ENCODE measurements at regions not wholly inside any gene's neighbourhood (a gene's known extent, or its start where the extent isn't known, plus 50 kb on each side); places are given as distances from the start of the nearest gene placed in this dataset.
"Not testable (repeated sequence)": the region's sequence is repeated elsewhere in the genome, so short reads cannot be mapped to it uniquely, and the experiment has no call there.

DNA sequence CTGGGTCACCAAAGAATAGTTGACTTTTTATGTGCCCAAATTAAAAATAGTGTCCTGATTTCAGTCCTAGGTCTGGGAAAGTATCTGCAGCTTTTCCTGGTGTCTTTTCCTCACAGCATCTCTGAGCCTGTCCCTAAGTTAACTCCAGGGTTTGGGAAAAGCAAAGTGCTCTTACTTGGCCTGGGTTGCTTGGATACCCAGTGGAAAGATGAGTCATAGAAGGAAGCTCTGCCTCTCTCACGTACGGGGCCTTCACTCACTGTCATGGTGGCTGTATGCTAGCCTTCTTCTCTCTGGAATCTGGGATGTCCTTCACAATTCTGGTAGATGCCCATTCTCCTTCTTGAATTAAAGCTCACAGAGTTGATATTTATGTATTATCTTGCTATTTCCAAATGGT, 607.3 kb downstream of the ANKRD50 start:
- H3K4me3 ChIP-seq (ENCODE audit: low read length) = no peak overlapping the region
- TF ChIP-seq, protein P1, sequence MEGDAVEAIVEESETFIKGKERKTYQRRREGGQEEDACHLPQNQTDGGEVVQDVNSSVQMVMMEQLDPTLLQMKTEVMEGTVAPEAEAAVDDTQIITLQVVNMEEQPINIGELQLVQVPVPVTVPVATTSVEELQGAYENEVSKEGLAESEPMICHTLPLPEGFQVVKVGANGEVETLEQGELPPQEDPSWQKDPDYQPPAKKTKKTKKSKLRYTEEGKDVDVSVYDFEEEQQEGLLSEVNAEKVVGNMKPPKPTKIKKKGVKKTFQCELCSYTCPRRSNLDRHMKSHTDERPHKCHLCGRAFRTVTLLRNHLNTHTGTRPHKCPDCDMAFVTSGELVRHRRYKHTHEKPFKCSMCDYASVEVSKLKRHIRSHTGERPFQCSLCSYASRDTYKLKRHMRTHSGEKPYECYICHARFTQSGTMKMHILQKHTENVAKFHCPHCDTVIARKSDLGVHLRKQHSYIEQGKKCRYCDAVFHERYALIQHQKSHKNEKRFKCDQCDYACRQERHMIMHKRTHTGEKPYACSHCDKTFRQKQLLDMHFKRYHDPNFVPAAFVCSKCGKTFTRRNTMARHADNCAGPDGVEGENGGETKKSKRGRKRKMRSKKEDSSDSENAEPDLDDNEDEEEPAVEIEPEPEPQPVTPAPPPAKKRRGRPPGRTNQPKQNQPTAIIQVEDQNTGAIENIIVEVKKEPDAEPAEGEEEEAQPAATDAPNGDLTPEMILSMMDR (conservative IDR thresholded peaks at IDR 0.05; ENCODE audit: low read length) = no peak
- peak; percentile 41 for DNase-seq (ENCODE audit: low read depth)

DNA sequence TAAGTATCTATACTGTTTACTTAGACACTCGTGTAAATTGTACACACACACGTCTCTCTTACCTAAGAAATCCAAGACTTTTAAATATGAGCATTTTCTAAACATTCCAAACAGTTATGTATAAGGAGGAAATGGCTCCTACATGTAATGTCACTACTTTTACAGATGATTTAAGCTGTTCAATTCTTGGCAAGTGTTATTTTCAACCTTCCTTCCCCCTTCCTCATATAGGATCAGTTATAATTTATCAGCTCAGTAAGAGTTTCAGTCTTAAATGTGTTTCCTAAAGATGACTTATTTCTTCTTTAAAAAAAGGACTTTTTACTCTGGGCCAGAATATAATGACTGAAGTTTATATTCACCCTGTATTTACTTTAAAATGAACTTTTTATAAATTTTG, 601.1 kb downstream of the ANKRD50 start:
- no peak for DNase-seq (ENCODE audit: low read depth)
- no peak overlapping the region for H3K4me3 ChIP-seq (ENCODE audit: low read length)
- TF ChIP-seq, protein P1 (conservative IDR thresholded peaks at IDR 0.05; ENCODE audit: low read length) = no peak

DNA sequence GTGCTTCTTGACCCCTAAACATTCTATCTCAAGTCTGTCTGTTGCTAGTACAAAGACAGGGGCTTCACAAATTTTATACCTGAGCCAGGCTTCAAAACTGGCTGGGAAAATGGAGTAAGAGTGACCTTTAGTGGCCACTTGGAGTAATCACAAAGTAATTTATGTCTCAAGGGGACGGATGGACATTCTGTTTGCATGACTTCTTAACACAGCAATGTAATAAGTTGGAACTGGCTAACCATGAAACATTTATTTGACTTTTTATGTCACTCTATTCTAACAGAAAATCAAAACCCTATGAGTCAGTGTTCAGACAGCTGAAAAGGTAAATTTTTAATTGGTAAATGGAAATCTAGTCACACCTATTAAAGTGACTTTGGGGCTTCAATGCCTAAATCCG, 600.6 kb downstream of the ANKRD50 start:
- TF ChIP-seq, protein P1 (conservative IDR thresholded peaks at IDR 0.05; ENCODE audit: low read length) = peak; percentile 73
- peak; percentile 80 for DNase-seq (ENCODE audit: low read depth)
- no peak overlapping the region for H3K4me3 ChIP-seq (ENCODE audit: low read length)

DNA sequence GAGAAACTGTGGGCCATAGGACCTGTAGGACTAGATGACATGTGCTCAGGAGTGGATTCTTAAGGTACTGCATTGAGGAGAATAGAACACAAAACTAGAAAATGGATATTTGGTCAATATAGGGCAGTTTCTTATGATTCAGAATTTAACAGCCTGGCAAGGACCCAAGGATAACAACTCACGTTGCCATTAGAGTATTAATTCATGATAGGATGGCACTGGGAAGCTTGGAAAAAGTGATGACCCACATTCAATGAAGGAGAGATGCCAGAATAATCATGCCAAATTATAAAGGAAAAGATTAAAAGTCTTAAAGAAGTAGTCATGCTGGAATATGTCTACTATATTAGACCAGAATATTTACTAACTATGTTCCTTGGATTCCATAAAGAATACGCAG, 594.5 kb downstream of the ANKRD50 start:
- no peak for DNase-seq (ENCODE audit: low read depth)
- no peak overlapping the region for H3K4me3 ChIP-seq (ENCODE audit: low read length)
- TF ChIP-seq, protein P1 (conservative IDR thresholded peaks at IDR 0.05; ENCODE audit: low read length) = no peak

DNA sequence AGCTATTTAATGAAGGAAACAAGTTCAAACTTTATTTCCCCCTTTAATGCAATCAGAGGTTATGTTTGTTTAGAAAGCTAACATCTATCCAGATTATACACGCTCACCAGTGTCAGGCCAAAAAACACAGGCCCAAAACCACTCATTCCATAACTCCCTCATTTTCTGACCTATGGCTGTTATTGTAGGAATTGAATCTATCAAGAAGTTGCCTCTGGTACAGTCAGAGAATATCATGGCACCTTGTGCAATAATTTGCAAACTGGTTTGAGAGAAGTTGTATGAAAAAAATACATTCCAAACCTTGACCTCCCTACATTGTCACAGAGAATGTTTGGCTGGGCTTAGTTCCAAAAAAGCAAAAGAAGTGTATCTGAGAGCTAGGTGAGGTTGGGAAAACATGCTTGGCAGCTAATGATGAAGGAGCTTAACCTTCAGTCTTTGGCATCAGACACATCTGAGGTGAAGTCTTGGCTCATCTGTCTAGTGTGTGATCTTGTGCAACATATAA, 591.0 kb downstream of the ANKRD50 start:
- peak; percentile 25 for DNase-seq (ENCODE audit: low read depth)

DNA sequence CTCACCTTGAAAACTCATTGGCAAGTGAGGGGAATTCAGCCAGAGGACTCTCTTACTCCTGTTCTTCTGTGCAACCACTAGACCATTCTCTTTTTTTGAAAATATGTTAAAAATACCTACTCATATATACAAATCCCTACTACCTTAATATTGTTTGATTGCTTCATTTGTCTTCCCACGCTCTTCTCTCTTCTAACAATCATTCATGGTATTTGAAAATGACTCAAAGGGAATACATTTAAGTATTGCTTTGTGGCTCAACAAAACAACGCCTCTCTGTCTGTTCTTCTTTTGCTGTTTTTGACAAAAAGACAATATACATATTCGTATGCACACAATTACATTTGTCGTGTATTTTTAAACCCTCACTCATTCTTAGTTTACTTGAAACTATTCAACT, 589.4 kb downstream of the ANKRD50 start:
- TF ChIP-seq, protein P1 (conservative IDR thresholded peaks at IDR 0.05; ENCODE audit: low read length) = no peak
- no peak overlapping the region for H3K4me3 ChIP-seq (ENCODE audit: low read length)
- no peak for DNase-seq (ENCODE audit: low read depth)

More for the DNA sequence above, 591.0 kb downstream of the ANKRD50 start:
- TF ChIP-seq, protein P1 (conservative IDR thresholded peaks at IDR 0.05; ENCODE audit: low read length) = no peak
- no peak overlapping the region for H3K4me3 ChIP-seq (ENCODE audit: low read length)

DNA sequence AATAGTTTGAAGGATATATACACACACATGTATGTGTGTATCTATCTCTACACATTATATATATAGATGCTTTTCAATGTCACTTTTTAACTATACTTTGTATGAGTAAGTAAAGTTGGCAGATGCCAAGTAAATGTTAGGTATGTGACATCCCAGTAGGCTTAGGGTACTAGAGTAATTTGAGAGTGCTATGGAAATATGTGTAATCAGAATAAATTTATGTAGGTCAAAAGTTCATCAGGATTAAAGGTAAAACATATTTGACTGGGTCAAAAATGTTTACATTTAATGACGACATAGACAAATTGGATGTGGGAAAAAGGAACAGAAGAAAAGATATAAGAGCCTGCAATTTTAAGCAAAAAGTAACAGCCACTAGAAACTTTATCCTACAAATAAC, 588.8 kb downstream of the ANKRD50 start:
- no peak overlapping the region for H3K4me3 ChIP-seq (ENCODE audit: low read length)
- TF ChIP-seq, protein P1 (conservative IDR thresholded peaks at IDR 0.05; ENCODE audit: low read length) = no peak
- DNase-seq (ENCODE audit: low read depth) = no peak

DNA sequence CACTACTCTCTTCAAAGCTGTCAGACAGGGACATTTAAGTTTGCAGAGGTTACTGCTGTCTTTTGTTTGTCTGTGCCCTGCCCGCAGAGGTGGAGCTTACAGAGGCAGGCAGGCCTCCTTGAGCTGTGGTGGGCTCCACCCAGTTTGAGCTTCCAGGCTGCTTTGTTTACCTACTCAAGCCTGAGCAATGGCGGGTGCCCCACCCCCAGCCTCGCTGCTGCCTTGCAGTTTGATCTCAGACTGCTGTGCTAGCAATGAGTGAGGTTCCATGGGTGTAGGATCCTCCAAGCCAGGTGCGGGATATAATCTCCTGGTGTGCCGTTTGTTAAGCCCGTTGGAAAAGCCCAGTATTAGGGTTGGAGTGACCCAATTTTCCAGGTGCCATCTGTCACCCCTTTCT, 581.2 kb downstream of the ANKRD50 start:
- not testable (repeated sequence) for H3K4me3 ChIP-seq (ENCODE audit: low read length); DNase-seq (ENCODE audit: low read depth)
